Adipocyte (in vitro differentiated cells): ENCODE measurements at regions not wholly inside any gene's neighbourhood (a gene's known extent, or its start where the extent isn't known, plus 50 kb on each side); places are given as distances from the start of the nearest gene placed in this dataset.
A peak's percentile ranks its signal among the peaks of the same experiment; 100 is the strongest.
"Not testable (repeated sequence)": the region's sequence is repeated elsewhere in the genome, so short reads cannot be mapped to it uniquely, and the experiment has no call there.

Source experiments
- DNase-seq: peaks from one replicate; pipeline ENCODE4 v3.0.0-alpha.2; 2015; ENCODE audit warnings: low read depth
- H3K27me3 ChIP-seq: replicated peaks from 2 replicates; pipeline ENCODE4 v1.7.0; 2013; ENCODE audit warnings: mild to moderate bottlenecking, low read length, moderate library complexity; ENCODE audit not compliant: control insufficient read depth, insufficient read depth
- H3K36me3 ChIP-seq: 2 replicates; pipeline ENCODE4 v1.7.0; 2013; ENCODE audit warnings: low read length, mild to moderate bottlenecking, moderate library complexity; ENCODE audit not compliant: control insufficient read depth, insufficient read depth, severe bottlenecking
- H3K4me1 ChIP-seq: 2 replicates; pipeline ENCODE4 v1.7.0; 2013; ENCODE audit warnings: mild to moderate bottlenecking, low read length, moderate library complexity; ENCODE audit not compliant: control insufficient read depth, insufficient read depth
- H3K4me3 ChIP-seq: 2 replicates; pipeline ENCODE4 v1.7.0; 2013; ENCODE audit warnings: mild to moderate bottlenecking, low read length, moderate library complexity
- H3K9ac ChIP-seq: 2 replicates; pipeline ENCODE4 v1.7.0; 2013; ENCODE audit warnings: mild to moderate bottlenecking, low read length, moderate library complexity
- H3K9me3 ChIP-seq: 2 replicates; pipeline ENCODE4 v1.7.0; 2013; ENCODE audit warnings: mild to moderate bottlenecking, low read length, moderate library complexity; ENCODE audit not compliant: control insufficient read depth

- Histone ChIP-seq H3K4me1 (peaks cover 26% of the 10 kb centered on the region), H3K4me3 (no peak overlapping the region), H3K9me3 (no peaks in the 10 kb centered on the region), H3K36me3 (no peaks in the 10 kb centered on the region), H3K9ac (no peak overlapping the region), H3K27me3 (no peaks in the 10 kb centered on the region)
- no peak for DNase-seq
Observed at GRCh38 chr13:111004444-111004843, 89.6 kb upstream of the ANKRD10 start.

DNA sequence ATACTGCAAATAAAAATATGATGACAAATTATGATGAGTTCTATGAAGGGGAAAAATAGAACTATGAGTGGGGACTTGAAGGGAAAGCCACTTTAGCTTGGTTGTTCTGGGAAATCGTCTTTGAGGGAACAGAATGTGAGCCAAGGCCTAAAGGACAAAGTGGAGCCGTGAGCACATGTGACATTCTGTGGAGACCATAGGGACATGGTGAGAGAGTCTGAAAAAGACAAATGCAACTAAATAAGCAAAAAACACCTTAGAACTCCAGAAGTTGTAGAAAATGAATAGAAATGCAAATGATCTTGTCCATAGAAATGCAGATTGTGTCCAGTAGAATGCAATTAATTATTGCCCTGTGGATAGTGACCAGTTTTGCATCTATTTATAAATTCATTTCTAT, 86.8 kb upstream of the ANKRD10 start:
- no peaks in the 10 kb centered on the region for H3K36me3 ChIP-seq
- H3K27me3 ChIP-seq = no peaks in the 10 kb centered on the region
- no peak overlapping the region for H3K9ac ChIP-seq
- DNase-seq = no peak
- H3K9me3 ChIP-seq = no peaks in the 10 kb centered on the region
- H3K4me1 ChIP-seq = peaks cover 15% of the 10 kb centered on the region
- no peak overlapping the region for H3K4me3 ChIP-seq

DNA sequence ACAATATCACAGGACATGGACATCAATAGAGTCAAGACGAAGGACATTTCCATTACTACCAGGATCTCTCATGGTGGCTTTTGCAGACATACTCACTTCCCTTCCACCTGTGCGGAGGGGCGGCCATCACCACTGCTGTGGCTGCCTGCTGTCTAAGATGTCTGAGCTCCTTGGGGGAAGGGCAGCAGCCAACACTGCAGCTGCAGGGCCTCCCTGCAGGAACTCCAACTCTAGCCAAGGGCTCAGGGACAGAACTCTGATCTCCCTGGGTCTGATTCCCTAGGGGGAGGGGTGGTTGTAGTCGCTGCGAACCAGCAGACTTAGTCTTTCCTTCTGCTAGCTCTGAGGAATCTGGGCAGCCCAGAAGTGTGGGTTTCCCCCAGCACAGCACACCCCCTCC, 78.9 kb upstream of the ANKRD10 start:
- H3K36me3 ChIP-seq = no peaks in the 10 kb centered on the region
- H3K9ac ChIP-seq = no peak overlapping the region
- no peak overlapping the region for H3K4me3 ChIP-seq
- no peak for DNase-seq
- H3K9me3 ChIP-seq = peaks cover 4% of the 10 kb centered on the region
- H3K27me3 ChIP-seq = no peaks in the 10 kb centered on the region
- H3K4me1 ChIP-seq = no peaks in the 10 kb centered on the region

- Histone ChIP-seq H3K4me1 (no peaks in the 10 kb centered on the region), H3K9me3 (peaks cover 4% of the 10 kb centered on the region), H3K27me3 (no peaks in the 10 kb centered on the region), H3K4me3 (no peak overlapping the region), H3K36me3 (no peaks in the 10 kb centered on the region), H3K9ac (no peak overlapping the region)
- DNase-seq = no peak
Observed at GRCh38 chr13:110991991-110992508, 77.2 kb upstream of the ANKRD10 start.

- DNase-seq = peak; percentile 61
- Histone ChIP-seq H3K9me3 (no peaks in the 10 kb centered on the region), H3K4me3 (no peak overlapping the region), H3K4me1 (no peaks in the 10 kb centered on the region), H3K36me3 (no peaks in the 10 kb centered on the region), H3K9ac (no peak overlapping the region), H3K27me3 (no peaks in the 10 kb centered on the region)
Observed at GRCh38 chr13:110989331-110989730, 74.5 kb upstream of the ANKRD10 start.

DNA sequence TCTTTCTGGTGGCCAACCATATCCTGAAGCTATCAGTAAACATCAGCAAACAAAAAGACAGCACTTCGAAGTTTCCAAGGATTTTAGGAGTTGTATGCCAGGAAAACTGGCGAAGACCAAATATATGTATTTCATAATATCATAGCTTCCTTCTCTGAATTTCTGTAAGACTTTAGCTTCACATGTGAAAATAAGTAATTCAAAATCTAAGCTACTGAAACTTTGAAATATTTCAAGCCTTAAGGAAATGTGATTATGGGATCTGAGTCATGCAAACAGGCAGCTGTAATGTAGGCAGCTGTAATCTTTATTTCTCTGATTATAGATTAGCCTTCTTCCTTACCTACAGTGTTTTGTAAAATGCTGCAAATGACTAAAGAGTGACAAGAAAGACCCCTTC, 70.7 kb upstream of the ANKRD10 start:
- Histone ChIP-seq H3K27me3 (no peaks in the 10 kb centered on the region), H3K9me3 (no peaks in the 10 kb centered on the region), H3K4me1 (no peaks in the 10 kb centered on the region), H3K4me3 (no peak overlapping the region), H3K9ac (no peak overlapping the region), H3K36me3 (no peaks in the 10 kb centered on the region)
- peak; percentile 36 for DNase-seq

DNA sequence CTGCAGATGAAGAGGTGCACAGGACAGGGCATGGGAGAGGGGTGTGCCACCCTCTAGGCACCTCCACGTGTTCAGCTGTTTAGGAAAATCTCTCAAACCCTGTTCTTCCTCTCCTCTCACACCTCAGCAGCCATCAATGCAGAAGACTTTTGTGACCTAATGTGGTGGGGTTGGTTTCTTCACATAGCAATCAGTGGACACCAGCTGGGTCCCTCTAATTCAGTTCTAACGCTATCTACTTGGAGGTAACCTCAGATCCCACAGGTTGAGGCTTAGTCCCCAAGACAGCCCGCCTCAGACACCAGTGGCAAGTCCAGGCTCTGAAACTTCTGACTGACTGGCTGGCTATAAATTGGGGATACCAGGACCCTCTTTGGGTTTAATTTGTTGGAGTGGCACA, 69.9 kb upstream of the ANKRD10 start:
- no peaks in the 10 kb centered on the region for H3K27me3 ChIP-seq
- no peaks in the 10 kb centered on the region for H3K36me3 ChIP-seq
- H3K9ac ChIP-seq = no peak overlapping the region
- no peak overlapping the region for H3K4me3 ChIP-seq
- no peak for DNase-seq
- H3K9me3 ChIP-seq = no peaks in the 10 kb centered on the region
- H3K4me1 ChIP-seq = no peaks in the 10 kb centered on the region

- Histone ChIP-seq H3K27me3 (no peaks in the 10 kb centered on the region), H3K4me3 (no peak overlapping the region), H3K36me3 (no peaks in the 10 kb centered on the region), H3K9me3 (no peaks in the 10 kb centered on the region), H3K9ac (no peak overlapping the region), H3K4me1 (no peaks in the 10 kb centered on the region)
- DNase-seq = no peak
Observed at GRCh38 chr13:110984381-110984780, 69.5 kb upstream of the ANKRD10 start.

DNA sequence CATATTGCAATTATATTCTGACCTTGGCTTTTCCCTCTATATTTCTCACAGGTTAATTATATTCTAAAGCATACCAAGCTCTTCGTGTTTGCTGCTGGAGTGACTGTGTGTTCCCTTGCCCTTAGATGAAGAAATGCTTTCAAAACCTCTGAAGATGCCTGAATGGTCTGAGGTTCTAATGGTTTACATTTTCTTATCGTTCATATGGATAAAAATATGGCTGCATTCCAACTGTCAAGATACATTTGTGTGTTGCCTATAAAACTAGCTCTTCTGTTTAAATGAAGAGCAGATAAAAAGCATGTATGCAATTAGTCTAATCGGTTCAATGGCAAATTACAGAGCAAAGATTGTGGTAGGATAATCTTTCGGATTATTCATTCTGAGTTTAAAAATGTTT, 68.4 kb upstream of the ANKRD10 start:
- H3K4me1 ChIP-seq = no peaks in the 10 kb centered on the region
- H3K4me3 ChIP-seq = no peak overlapping the region
- no peak for DNase-seq
- H3K9me3 ChIP-seq = no peaks in the 10 kb centered on the region
- no peaks in the 10 kb centered on the region for H3K36me3 ChIP-seq
- no peak overlapping the region for H3K9ac ChIP-seq
- H3K27me3 ChIP-seq = no peaks in the 10 kb centered on the region

DNA sequence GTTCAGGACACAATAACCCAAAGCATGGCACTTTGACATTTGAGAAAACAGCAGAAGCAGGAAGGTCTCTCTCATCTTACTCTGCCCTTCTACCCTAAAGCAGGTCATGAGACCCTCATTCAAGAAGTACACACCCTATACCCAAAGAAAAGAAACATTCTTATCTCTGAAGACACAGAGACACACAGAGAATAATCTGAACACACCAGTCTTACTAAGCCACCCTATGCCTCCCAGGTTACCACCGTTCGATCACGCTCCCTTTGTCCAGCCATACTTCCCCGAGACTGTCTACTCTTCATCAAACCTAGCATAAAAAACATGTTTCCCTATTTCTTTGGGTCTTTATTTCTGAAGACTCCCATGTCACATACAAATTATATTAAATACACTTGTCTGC, 66.5 kb upstream of the ANKRD10 start:
- no peak for DNase-seq
- Histone ChIP-seq H3K9ac (no peak overlapping the region), H3K27me3 (no peaks in the 10 kb centered on the region), H3K4me1 (no peaks in the 10 kb centered on the region), H3K9me3 (no peaks in the 10 kb centered on the region), H3K36me3 (no peaks in the 10 kb centered on the region), H3K4me3 (no peak overlapping the region)

- Histone ChIP-seq H3K4me3 (no peak overlapping the region), H3K36me3 (no peaks in the 10 kb centered on the region), H3K4me1 (no peaks in the 10 kb centered on the region), H3K9ac (no peak overlapping the region), H3K9me3 (no peaks in the 10 kb centered on the region), H3K27me3 (no peaks in the 10 kb centered on the region)
- no peak for DNase-seq
Observed at GRCh38 chr13:110980921-110981320, 66.1 kb upstream of the ANKRD10 start.

DNA sequence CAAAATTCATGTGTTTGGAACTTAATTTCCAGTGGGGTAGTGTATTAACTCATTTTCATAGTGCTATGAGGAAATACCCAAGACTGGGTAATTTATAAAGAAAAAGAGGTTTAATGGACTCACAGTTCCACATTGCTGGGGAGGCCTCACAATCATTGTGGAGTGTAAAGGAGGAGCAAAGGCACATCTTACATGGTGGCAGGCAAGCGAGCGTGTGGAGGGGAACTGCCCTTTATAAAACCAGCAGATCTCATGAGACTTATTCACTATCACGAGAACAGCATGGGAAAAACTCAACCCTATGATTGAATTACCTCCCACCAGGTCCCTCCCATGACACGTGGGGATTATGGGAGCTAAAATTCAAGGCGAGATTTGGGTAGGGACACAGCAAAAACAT, 64.3 kb upstream of the ANKRD10 start:
- H3K4me3 ChIP-seq, H3K36me3 ChIP-seq, H3K9ac ChIP-seq, H3K9me3 ChIP-seq, H3K4me1 ChIP-seq, H3K27me3 ChIP-seq, DNase-seq: not testable (repeated sequence)
